ENCODE measurements at regions not wholly inside any gene's neighbourhood (a gene's known extent, or its start where the extent isn't known, plus 50 kb on each side); places are given as distances from the start of the nearest gene placed in this dataset.
"Not testable (repeated sequence)": the region's sequence is repeated elsewhere in the genome, so short reads cannot be mapped to it uniquely, and the experiment has no call there.

DNA sequence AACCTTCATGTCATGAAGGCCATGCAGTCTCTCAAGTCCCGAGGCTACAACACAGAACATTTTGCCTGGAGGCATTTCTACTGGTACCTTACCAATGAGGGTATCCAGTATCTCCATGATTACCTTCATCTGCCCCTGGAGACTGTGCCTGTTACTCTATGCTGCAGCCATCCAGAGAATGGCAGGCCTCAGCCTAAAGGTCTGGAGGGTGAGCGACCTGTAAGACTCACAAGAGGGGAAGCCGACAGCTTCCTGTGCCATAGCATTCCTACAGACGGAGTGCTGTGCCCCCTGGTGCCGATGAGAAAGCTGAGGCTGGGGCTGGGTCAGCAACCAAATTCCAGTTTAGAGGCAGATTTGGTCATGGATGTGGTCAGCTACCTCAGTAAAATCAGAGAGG, 51.3 kb upstream of the CADPS start:
- DNase-seq, result no peak

DNA sequence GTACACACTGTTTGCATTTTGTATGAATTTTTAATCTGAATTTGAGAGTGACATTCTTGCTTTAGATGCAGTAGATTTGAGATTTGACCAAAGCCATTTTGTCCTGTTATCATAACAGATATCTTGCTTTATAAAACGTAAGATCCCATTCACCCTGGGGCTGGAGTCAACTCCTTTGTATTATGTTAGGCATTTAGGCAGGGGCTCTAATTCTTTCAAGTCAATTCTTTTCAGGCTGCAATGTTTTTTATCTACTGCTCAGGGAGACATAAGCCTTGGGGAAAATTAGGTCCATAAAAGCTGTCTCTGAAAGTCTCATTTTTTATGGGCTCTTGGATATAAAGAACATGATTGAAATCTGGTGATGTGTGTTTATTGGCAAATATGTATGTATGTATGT, 53.0 kb upstream of the CADPS start:
- DNase-seq, result no peak

DNA sequence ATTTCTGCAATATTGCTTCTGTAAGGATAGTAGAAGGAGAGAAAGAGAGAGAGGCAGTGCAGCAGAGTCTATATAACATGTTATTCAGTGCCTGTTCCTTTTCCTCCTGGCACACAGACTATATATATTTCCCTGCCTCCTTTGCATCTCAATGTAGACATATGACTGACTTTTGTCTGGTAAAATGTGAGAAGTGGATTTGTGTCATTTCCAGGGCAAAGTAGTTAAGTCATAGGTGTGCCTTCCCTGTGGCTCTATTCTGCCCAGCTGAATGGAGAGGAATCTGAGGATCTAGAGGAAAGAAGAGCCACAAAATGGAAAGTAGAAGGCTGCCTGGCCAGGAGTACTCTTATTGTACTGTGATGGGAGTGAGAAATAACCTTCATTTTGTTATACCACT, 54.6 kb upstream of the CADPS start:
- DNase-seq, result no peak

DNA sequence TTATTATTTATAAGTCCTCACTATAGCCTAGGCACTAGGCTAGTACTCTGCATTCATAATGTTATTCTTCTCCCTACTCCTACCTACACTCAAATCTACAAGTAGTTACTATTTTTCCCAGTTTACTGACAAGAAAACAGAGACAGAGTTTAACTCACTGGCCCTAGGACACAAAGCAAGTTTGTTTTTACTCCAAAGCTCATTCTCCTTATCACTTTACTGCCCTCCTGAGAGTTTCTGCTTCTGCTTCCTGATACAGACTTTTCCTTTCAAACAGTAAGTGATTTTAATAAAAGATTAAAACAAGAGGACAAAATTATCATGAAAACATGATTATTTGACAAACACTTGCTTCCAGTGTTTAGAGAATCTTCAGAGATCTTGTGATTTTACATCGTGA, 60.6 kb upstream of the CADPS start:
- no peak for DNase-seq

DNA sequence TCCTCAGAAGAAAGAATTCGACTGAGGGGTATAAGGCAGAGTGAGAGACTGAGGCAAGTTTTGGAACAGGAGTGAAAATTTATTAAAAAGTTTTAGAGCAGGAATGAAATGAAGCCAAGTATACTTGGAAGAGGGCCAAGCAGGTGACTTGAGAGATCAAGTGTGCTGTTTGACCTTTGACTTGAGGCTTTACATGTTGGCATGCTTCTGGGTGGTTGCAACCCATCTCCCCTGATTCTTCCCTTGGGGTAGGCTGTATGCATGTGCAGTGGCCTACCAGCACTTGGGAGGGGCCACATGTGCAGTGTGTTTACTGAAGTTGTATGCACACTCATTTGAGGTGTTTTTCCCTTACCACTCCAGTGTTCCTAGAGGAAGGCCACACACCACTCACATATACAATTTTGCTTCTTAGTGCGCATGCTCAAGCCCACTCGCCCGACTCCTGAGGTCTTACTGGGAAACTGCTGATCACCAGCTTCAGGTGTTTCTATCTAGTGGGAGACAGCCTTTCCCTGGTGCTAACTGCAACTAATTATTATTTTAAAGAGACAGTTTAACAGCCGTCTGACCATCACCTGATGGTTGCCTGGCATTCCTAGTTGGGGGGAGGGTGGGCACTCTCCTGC, 61.5 kb upstream of the CADPS start:
- no peak for DNase-seq

DNA sequence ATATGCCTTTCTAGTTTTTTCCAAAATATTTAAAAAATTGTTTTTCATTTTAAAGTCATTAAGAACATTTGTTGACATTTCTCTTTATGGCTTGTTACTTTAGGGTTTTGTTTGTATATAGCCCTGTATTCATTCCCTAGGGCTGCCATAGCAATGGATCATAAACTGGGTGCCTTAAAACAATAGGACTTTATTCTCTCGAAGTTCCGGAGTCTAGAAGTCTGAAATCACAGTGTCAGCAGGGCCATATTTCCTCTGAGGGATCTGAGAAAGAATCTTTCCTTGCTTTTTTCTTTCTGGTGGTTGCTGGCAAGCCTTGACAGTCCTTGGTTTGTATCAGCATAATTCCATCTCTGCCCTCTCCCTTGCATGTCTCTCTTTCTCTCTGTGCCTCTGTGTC, 63.4 kb upstream of the CADPS start:
- DNase-seq, result no peak

DNA sequence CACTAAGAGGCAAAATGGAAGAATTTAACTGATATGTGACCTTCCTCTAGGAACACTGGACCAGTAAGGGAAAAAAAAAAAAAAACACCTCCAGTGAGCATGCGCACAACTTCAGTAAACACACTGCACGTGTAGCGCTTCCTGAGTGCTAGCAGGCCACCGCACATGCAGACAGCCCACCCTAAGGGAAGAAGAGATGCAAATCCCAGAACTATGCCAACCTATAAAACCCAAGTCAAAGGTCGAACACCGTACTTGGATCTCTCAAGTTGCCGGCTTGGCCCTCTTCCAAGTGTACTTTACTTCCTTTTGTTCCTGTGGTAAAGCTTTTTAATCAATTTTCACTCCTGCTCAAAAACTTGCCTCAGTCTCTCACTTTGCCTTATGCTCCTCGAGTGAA, 64.5 kb upstream of the CADPS start:
- DNase-seq, result no peak

DNA sequence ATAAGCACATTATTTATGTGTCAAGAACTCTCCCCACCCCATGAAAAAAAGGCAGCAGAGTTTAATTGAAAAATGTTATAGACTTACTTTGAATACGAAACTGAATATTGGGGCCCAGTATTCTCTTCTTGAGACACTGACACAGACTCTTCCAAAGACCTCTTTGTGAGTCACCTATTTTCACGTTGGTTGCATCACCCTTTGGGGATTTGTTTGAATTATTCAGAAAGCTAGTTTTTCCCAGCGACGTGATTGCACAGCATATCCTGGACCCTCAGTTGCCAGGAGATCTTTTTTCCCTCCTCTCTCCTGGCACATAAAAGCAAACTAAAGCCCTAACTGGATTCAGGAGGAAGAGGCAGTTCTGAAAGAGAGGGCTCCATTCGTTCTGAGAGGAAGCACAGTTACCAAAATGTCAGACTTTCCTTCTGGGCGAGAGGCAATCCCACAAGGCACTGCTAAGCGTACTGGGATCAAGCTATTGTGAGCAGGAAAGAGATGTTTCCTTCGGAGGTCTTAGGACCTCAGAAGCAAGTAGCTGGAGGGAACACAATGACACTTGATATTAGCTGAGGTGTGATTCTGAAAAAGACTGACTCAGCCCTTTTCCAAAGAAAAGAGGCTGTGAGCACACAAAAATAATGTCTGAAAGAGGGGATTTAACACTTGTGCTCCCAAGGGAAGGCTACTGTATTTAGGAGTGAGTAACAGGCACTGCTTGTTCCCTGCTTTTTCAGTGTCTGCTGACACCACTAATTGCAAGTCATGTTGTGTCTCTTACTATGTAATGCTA, 65.8 kb upstream of the CADPS start:
- no peak for DNase-seq

DNA sequence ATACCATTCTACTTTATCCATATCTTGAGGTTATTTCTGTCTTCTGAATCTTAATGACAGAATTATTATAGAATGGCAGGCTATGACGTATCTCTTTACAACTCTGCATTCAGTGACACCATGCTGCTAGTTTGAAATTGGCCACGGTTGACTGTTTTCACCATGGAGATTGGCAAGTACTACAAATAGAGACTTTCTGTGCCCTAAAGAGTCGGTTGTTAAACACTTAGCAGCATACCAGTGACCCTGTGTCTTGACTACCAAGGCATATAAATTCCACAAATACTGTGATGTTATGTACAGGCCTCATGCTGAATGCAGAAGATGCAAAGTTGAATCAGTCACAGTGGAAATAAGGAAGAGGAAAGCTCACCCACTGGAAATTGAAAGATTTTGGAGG, 67.0 kb upstream of the CADPS start:
- no peak for DNase-seq

DNA sequence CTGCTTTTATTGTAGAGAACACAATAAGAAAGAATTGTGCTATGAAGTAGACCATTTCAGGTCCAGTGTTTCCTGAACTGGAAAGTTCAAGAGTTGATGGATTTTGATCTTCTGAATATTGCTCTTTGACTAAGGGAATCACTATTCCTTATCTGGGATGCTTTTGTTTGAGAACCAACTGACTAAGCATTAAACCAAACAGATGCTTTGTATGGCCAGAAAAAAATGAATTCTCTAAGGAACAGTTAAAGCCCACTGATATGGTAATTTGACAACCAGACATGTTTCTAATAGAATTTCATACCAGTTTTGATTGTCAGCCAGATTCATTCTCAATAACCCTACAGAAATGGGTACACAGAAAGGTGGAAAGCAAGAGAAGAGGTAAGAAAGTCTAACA, 67.5 kb upstream of the CADPS start:
- DNase-seq, result no peak

DNA sequence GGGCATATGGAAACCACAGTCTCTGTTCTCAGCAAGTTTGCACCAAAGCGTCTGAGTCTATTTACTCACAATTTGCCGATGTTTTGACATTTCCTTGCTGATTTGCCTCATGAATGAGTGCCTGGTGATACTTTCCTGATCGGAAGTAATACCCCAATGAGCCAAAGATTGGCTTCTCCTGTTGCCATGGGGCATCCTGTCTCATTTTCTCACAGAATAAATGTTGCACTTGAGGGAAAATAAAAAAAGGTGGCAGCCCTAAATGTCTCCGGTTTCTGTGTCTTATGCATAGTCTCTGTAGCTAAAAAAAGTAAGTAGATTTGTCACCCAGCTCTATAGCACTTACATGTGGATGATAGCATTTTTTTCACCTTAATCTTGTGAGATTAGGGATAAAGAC, 73.7 kb upstream of the CADPS start:
- no peak for DNase-seq

DNA sequence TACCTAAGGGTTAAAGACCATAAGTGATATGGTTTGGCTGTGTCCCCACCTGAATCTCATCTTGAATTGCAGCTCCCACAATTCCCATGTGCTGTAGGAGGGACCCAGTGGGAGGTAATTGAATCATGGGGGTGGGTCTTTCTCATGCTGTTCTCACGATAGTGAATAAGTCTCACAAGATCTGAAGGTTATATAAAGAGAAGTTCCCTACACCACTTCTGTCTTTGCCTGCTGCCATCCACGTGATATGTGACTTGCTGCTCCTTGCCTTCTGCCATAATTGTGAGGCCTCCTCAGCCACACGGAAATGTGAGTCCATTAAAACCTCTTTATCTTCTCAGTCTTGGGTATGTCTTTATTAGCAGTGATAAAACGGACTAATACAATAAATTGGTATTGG, 75.0 kb upstream of the CADPS start:
- DNase-seq, result no peak

DNA sequence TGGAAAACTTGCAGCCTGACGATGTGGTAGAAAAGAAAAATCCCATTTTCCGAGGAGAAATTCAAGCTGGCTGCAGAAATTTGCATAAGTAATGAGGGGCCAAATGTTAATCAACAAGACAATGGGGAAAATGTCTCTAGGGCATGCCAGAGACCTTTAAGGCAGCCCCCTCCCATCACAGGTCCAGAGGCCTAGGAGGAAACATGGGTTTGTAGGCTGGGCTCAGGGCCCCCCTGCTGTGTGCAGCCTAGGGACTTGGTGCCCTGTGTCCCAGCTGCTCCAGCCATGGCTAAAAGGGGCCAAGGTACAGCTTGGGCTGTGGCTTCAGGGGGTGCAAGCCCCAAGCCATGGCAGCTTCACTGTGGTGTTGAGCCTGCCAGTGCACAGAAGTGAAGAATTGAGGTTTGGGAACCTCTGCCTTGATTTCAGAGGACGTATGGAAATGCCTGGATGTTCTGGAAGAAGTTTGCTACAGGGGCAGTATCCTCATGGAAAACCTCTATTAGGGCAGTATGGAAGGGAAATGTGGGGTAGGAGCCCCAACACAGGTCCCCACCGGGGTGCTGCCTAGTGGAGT, 75.9 kb upstream of the CADPS start:
- no peak for DNase-seq

DNA sequence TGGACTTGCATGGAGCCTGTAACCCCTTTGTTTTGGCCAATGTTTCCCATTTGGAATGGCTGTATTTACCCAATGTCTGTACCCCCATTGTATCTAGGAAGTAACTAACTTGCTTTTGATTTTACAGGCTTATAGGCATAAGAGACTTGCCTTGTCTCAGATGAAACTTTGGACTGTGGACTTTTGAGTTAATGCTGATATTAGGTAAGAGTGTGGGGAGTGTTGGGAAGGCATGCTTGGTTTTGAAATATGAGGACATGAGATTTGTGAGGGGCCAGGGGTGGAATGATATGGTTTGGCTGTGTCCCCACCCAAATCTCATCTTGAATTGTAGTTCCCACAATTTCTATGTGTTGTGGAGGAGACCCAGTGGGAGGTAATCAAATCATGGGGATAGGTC, 76.7 kb upstream of the CADPS start:
- not testable (repeated sequence) for DNase-seq

DNA sequence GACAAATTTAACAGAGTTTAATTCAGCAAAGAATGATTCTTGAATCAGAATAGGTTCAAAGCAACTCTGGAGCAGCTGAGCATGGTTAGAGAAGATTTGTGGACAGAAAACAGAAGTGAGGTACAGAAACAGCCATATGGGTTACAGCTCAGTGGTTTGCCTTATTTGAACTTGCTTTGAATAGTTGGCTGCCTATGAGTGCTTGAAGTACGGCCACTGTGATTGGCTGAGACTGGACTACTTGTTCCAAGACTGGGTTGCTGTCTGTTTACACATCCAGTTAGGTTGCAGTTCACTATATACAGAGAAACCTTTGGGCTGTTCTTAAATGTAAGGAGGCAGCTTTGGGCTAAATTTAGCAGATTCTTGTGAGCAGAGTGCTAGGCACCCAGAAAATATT, 79.4 kb upstream of the CADPS start:
- DNase-seq, result no peak

DNA sequence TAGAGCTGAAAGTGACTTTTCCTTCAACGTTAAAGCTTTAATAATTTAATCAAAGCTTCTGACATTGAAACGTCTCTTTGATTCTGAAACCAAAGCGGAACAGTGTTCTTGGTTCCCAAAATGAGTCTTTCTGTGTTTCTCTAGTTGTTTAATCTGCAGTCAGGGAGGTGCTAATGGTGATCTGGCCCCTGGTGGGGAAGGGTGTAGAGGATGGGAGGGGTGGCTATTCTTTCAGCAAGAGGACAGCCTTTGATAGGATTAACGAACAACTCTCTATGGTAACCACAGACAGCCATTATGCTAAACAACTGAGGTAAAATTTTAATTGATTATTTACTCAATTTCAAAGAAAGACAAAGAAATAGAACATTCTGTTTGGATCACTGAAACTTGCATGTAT, 79.9 kb upstream of the CADPS start:
- DNase-seq, result no peak

DNA sequence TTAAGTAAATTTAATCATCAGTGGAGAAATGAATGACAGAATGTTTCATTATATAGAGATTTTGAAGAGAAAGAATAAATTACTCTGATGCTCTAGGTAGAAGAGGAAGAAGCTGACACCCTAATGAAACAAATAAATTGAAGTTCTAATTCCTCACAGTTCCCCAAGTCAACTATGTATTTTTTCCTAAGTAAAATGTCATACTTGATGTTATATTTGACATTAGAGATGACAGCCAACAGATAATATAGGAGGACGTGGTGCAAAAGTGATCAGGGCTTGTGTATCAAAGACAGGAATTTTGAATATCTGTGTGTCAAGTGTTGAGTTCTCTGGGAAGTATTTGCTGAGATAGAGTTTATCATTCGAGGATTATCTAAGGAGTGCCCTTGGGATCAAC, 81.2 kb upstream of the CADPS start:
- no peak for DNase-seq

DNA sequence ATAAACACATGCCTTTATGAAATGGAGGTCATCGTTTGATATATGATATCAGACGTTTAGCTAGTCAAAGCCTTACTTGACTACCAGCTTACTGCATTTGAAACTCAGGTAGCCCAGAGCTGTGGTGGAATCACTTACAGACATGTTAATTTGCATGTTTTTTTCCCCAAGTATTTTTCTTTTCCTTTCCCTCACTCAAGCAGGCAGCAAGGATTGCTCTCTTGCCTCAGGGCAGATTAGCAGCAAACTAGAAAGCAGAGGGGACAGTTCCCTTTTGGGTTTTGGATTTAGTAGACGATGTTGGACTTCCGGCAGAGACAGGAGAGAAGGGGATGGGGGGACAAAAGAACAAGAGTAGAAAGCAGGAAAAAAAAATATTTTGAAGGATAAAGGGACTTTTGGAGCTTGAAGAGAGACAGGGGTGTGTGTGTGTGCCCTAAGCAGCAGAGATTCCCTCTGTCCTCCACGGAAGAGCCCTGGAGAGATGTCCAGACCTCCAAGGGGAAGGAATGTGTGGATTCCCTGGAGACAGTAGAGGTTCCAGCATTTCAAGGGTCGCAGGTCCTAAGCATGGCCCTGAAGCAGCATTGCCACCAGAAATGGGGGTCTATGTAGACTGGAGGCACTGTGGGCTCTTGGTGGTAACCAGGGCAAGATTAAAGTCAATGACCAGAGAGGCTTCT, 86.8 kb upstream of the CADPS start:
- no peak for DNase-seq

DNA sequence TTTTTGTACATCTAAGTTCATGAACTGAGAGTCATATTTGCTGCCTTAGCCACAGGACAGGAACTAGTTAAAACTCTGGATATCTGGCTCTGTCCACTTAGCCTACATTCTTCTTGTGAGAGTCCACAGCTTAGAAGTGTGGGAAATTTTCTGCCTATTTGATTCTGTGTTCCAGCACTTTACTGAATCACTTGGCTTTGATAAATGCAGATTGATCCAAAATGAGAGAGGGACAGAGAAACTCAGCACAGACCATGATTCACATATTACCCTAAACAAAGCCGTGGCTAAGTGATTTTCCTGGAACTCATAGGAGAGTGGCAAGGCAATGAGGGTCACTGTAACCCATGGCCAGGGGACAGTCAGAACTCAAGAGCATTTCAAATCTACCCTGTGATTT, 87.5 kb upstream of the CADPS start:
- DNase-seq, result no peak

DNA sequence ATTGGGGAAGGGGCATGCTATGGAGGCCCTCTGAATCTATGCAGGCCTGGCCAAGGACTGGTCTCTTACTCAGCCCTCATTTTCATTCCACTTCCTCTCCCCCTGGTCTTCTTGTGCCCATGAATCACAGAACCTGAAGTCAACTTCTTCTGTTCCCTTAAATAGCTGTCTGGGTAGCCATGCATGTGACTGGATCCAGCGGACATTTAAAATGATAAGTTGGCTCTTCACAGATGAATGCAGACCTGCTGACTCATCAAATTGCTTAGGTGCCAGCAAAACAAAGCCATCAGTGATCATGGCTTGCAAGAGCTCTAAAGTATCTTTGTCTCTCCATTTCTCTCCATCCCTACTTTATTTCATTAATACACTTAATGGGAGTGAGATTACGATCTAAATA, 90.1 kb upstream of the CADPS start:
- no peak for DNase-seq

DNA sequence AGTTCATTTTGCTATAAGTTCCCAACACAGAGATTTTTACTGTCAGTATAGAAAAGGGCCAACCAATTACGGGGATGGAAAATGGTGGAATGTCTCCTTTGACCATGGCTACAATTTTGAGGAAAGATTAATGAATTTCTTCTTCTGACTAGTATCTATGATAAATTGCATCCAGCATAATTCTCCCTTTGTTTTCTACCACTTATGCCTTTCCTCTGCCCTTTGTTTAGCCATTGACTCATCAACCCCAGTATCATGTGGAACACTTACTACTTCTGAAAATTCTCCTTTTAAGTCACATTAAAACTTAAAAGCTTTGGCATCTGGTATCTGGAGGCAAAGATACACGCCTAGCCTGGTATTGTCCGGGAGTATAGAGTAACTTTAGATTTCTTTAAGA, 92.9 kb upstream of the CADPS start:
- DNase-seq, result no peak

DNA sequence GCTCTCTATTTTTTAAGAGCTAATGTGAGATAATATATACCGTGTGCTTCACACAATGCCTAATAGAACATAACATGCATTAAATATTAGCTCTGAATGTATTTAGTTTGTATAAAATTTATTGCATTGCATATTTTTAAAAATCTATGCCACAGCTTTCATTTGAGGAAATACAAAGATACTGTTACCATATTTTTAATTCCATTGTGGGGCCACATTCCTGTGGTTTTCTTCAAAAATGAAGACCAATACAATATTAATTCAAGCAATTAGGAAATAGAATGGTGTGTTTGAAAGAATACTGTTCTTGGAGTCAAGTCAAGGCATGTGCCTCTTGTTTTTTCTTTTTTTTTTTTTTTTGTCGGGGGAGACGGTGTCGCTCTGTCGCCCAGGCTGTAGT, 95.4 kb upstream of the CADPS start:
- no peak for DNase-seq

DNA sequence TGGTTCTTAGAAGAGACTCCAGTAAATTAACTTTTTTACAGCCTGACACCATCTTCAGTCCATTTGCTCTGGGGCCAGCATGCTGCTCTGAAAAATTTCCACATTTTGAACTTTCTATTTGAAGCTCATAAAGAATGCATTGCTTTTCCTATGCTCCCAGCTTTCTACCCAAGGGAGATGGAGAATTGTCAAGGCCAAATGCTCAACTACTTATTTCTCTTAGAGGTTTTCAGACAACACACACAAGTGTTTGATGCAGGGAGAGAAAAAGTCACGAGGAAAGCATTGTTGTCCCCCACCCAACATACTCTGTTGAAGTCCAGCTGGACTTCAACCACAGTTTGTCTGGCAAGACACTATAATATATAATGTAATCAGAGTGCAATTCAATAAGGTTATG, 100.3 kb upstream of the CADPS start:
- no peak for DNase-seq

DNA sequence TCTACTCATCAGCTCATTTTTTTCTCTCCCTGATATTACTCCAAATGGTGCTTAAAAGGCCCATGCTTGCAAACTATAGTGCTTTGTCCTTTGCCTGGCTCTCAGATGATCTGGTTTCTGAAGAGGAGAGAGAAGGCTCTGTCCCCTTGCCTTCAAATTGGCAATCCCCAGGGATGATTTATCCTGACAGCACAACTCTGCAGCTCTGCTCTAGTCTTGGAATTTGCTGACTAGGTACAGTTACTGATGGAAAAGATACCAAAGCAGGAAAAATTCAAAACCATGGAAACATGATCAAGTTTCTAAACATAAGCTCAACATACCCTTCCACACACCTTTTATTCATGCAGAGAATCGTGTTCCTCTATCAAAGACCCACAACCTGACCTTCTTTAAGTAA, 106.7 kb upstream of the CADPS start:
- DNase-seq, result no peak
